SK-MEL-5 (cell line): ENCODE measurements at regions not wholly inside any gene's neighbourhood (a gene's known extent, or its start where the extent isn't known, plus 50 kb on each side); places are given as distances from the start of the nearest gene placed in this dataset.

Experiments used
- DNase-seq: peaks from one replicate; pipeline ENCODE4 v3.0.0-alpha.2; 2016; ENCODE audit warnings: low read depth, low spot score
- in situ Hi-C: cut with HindIII; loops from 2 replicates; pipeline ENCODE4 v1.10.0; 2016; ENCODE audit warnings: low sequenced_read_pairs, high pct_unique_total_duplicates, low pct_unique_long_range_greater_than_20kb

GRCh38 chr2:46816846-46817726 lies 98.5 kb downstream of the MCFD2 start:
- in situ Hi-C loops, result no loop called here
- no peak for DNase-seq

GRCh38 chr2:46816151-46816845 lies 99.3 kb downstream of the MCFD2 start:
- DNase-seq, result no peak
- in situ Hi-C loops, result no loop called here

GRCh38 chr2:46815121-46815802 lies 100.3 kb downstream of the MCFD2 start:
- peak; percentile 17 for DNase-seq
- in situ Hi-C loops, result no loop called here

GRCh38 chr2:46814160-46814961 lies 101.2 kb downstream of the MCFD2 start:
- no peak for DNase-seq
- in situ Hi-C loops, result no loop called here

GRCh38 chr2:46813680-46814079 lies 101.9 kb downstream of the MCFD2 start:
- DNase-seq, result no peak
- in situ Hi-C loops, result no loop called here

GRCh38 chr2:46813020-46813415 lies 102.6 kb downstream of the MCFD2 start:
- in situ Hi-C loops, result no loop called here
- no peak for DNase-seq
